T-helper 9 cell (primary cell): ENCODE measurements at regions not wholly inside any gene's neighbourhood (a gene's known extent, or its start where the extent isn't known, plus 50 kb on each side); places are given as distances from the start of the nearest gene placed in this dataset.
"Not testable (repeated sequence)": the region's sequence is repeated elsewhere in the genome, so short reads cannot be mapped to it uniquely, and the experiment has no call there.

ENCODE experiments used
- DNase-seq: peaks from one replicate; pipeline ENCODE4 v3.0.0-alpha.2; 2020

DNA sequence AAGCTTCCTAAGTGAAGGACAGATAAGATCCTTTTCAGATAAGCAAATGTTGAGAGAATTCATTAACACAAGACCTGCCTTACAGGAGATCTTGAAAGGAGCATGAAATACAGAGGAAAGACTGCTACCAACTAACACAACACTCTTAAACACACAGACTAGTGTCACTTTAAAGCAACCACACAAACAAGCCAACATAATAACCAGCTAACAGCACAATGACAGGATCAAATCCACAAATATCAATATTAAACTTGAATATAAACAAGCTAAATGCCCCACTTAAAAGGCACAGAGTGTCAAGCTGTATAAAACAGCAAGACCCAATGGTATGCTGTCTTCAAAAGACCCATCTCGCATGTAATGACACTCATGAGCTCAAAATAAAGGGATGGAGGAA, 70.8 kb upstream of the HMGXB4 start:
- DNase-seq, result no peak

DNA sequence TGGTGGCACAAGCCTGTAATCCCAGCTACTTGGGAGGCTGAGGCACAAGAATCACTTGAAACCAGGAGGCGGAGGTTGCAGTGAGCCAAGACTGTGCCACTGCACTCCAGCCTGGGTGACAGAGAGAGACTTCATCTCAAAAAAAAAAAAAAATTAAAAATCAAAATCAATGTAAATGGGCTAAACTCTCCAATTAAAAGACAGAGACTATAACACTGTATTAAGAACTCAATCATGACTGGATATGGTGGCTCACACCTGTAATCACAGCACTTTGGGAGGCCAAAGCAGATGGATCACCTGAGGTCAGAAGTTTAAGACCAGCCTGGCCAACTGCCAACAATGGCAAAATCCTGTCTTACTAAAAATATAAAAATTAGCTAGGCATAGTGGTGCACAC, 68.4 kb upstream of the HMGXB4 start:
- DNase-seq, result not testable (repeated sequence)

DNA sequence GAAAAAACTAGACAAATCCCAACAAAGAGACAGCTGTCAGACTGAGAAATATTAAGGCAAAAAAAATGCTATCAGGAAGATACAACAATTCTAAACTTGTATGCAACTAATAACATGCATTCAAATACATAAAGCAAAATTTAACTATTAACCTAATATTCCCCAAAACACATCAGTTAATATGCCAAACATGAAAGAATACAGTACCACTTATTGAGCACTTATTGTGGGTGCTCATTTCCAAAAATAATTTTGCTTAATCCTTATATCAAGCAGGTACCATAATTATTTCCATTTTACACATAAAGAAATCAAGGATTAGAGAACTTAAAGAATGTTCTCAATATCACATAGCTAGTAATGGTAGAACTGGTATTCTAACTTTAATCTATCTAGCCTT, 67.7 kb upstream of the HMGXB4 start:
- DNase-seq, result no peak

DNA sequence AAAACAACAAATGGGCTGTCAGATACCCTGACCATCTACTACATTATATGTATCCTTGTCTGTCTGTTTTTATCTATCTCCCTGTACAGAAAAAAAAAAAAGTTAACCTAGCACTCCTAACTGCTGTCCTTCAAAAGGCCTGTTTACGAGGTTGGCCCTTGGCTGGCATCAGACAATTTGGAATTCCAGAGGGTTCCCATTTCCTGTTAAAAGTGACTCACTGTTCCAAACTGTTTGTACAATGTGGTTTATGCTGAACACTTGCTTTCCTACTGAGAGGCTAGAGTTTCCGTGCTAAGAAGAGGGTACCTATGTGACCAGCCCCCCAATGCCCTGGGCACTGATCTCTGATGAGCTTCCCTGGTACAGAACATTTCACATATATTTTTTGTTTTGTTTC, 65.9 kb upstream of the HMGXB4 start:
- DNase-seq, result no peak

GRCh38 chr22:35192129-35192918, 65.0 kb upstream of the HMGXB4 start:
- DNase-seq, result no peak

DNA sequence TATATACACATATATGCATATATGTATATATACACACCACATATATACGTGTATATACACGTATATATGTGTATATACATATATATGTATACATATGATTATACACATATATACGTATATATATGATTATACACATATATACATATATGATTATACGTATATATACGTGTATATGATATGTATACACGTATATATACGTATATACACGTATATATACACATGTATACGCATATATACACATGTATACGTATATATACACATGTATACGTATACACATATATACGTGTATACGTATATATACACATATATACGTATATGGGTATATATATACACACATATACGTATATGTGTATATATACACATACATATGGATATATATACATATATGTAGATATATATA, 62.1 kb upstream of the HMGXB4 start:
- no peak for DNase-seq

DNA sequence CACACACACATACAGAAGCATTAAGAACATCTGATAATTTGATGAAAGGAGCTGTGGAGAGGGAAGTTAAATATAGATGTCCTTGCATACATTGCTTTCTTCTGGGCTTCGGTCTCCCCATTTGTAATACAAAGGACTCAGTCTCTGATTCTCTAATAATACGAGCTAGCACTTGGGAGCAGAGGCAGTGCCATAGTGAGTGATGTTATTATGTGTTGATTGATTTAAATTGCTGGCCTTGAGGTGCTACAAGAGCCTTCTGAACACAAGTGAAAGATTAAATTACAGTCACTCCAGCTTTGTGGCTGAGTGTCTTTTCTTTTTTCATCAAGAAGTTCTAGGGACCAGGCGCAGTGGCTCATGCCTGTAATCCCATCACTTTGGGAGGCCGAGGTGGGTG, 61.5 kb upstream of the HMGXB4 start:
- DNase-seq, result no peak

GRCh38 chr22:35197071-35197470, 60.2 kb upstream of the HMGXB4 start:
- DNase-seq, result no peak

- no peak for DNase-seq
These were observed 59.4 kb upstream of the HMGXB4 start for GRCh38 chr22:35197886-35198285.

DNA sequence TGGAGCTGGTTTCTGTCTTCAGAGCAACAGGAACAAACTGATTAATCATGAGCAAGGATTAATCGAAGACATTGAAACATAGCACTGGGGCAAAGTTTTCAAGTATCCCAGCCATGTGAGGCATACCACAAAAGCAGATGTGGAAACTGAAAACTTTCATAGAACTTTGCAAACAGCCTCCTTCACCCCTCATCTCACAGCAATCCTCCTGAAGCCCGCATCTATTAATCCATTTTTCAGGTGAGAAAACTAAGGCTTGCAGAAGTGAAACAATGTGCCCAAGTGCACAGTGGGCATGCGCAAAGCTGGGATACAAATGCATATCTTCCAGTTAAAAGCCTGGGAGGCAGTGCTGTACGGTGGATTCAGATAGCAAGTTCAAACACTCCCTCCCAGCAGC, 58.6 kb upstream of the HMGXB4 start:
- no peak for DNase-seq

DNA sequence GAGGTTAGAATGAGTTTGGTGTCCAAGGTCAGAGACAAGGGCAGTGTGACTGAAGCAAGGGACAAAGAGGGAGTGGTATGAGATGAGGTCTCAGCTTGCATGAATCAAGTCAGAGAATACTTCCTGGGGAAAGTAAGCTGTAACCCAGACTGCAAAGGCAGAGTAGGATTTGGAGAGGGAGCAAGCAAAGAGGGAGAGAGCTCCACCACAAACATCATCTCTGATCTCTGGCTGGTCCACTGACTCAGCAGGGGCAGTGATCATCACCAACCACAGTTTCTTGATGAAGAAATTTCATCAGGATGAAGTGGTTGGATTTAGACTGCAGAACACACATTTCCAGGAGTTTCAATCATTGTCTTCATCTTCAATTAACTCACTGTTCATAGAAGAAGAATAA, 54.9 kb upstream of the HMGXB4 start:
- no peak for DNase-seq

DNA sequence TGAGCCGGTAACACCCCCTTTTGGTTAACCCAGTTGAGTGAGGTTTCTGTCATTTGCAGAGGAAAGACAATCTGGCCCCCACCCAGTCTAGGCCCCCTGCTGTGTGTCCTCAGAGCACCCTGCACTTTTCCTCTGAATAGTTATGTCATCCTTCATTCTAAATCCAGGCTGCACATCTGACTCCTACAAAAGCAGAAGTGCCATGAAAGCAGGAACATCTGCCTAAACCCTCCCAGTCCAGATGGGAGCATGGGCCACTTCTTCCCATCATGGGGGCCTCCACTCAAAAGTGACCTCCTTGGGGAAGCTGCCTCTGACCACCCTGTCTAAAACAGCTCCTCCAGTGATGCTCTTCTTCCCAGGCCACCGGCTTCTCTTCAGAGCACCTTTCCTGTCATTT, 53.7 kb upstream of the HMGXB4 start:
- DNase-seq, result no peak

DNA sequence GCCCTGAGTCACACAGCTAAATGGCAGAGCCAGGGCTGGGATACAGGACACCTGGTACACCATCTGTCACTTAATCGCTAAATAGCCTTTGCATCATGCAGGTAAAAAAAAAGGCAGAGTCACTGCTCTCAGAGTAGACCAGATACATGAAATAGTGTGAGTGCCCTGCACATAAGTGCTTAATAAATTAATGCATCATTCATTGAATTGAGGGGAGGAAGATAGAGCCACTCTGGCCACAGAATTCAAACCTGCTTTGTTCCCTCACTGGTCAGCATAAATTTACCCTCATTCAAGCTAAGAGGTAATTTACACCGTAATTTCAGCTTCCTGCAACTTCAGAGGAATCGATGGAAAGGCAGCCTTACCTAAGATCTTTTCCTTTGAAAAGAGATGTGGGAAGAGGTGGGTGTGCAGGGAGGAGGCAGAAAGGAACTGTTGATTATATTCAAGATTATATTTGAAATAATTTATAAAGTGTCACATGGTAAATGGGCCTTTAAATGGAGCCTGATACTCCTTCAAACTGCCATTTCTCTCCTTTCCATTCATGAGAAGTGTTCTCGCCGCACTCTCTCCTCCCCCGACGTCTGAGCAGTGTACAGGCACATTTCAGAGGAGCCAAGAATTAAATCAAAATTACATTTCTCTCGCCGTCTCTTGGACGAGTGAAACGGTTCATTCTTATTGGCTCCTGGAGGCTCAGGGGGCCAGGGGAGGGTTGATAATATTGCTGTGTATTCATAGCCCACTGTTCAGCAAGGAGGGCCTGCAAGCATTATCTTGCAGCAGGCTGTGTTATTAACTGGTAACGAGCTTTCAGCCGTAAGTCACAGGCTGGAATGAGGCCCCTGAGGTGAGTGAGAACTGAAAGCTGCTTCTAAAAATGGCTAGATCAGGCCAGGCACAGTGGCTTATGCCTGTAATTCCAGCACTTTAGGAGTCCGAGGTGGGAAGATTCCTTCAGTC, 52.2 kb upstream of the HMGXB4 start:
- DNase-seq, result no peak

DNA sequence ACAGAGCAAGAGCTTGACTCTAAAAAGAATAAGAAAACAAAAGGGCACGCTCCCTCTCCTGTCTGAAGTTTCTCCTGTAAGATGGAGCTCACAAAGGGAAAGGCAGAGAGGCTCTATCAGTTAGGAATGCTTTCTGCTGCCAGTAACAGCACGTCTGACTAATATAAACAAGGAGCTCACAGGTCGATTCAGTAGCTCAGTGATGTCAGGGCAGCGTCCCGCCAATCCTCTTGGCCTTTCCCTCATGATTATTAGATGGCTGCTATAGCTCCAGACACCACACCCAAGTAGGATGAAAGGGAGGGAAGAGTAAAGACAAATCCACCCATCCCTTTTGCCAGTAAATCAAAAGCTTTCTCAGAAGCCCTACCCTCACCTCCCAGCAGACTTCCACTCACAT, 51.3 kb upstream of the HMGXB4 start:
- DNase-seq, result no peak

DNA sequence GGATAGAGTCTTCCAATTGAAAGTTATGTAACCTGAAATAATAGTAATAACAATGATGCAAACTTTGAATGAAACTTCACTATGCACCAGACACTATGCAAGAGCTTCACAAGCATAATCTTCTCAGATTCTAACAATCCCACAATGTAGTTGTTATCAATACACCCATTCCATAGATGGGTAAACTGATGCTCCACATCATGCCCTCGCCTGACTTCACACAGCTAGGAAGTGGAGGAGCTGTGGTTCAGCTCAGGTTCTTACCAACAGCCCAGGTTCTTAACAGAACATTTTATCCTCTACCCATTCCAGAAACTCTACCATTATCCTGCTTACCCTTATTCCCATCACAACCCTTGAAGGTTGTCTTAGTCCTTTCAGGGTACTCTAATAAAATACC, 50.4 kb upstream of the HMGXB4 start:
- no peak for DNase-seq
